ENCODE measurements at regions not wholly inside any gene's neighbourhood (a gene's known extent, or its start where the extent isn't known, plus 50 kb on each side); places are given as distances from the start of the nearest gene placed in this dataset.

- no peaks in the 10 kb centered on the region for H3K36me3 Mint-ChIP-seq (ENCODE audit: low read depth)
- H3K27ac Mint-ChIP-seq, result no peak overlapping the region
- no peaks in the 10 kb centered on the region for H3K27me3 Mint-ChIP-seq
- no peaks in the 10 kb centered on the region for H3K9me3 Mint-ChIP-seq
- H3K4me3 Mint-ChIP-seq, result no peak overlapping the region
- no peaks in the 10 kb centered on the region for H3K4me1 Mint-ChIP-seq (ENCODE audit: low read depth)
These were observed 615.0 kb upstream of the NECTIN3 start for GRCh38 chr3:110456438-110457138.

GRCh38 chr3:110457508-110457907 lies 614.1 kb upstream of the NECTIN3 start:
- no peak overlapping the region for H3K4me3 Mint-ChIP-seq

GRCh38 chr3:110459021-110459420 lies 612.6 kb upstream of the NECTIN3 start:
- Mint-ChIP-seq H3K4me1 (ENCODE audit: low read depth) (no peaks in the 10 kb centered on the region), H3K36me3 (ENCODE audit: low read depth) (no peaks in the 10 kb centered on the region), H3K27ac (no peak overlapping the region), H3K4me3 (no peak overlapping the region), H3K27me3 (no peaks in the 10 kb centered on the region), H3K9me3 (no peaks in the 10 kb centered on the region)

More at GRCh38 chr3:110457508-110457907, 614.1 kb upstream of the NECTIN3 start:
- Mint-ChIP-seq H3K36me3 (ENCODE audit: low read depth) (no peaks in the 10 kb centered on the region), H3K9me3 (no peaks in the 10 kb centered on the region), H3K27me3 (no peaks in the 10 kb centered on the region), H3K4me1 (ENCODE audit: low read depth) (no peaks in the 10 kb centered on the region), H3K27ac (no peak overlapping the region)

- peaks cover 14% of the 10 kb centered on the region for H3K27me3 Mint-ChIP-seq
- H3K9me3 Mint-ChIP-seq, result no peaks in the 10 kb centered on the region
- H3K27ac Mint-ChIP-seq, result no peak overlapping the region
- no peak overlapping the region for H3K4me3 Mint-ChIP-seq
- no peaks in the 10 kb centered on the region for H3K36me3 Mint-ChIP-seq (ENCODE audit: low read depth)
- no peaks in the 10 kb centered on the region for H3K4me1 Mint-ChIP-seq (ENCODE audit: low read depth)
These were observed 601.3 kb upstream of the NECTIN3 start for GRCh38 chr3:110470310-110470709.

GRCh38 chr3:110473405-110473804 lies 598.2 kb upstream of the NECTIN3 start:
- Mint-ChIP-seq H3K27ac (no peak overlapping the region), H3K4me1 (ENCODE audit: low read depth) (no peaks in the 10 kb centered on the region), H3K4me3 (no peak overlapping the region), H3K9me3 (no peaks in the 10 kb centered on the region), H3K27me3 (peaks cover 3% of the 10 kb centered on the region), H3K36me3 (ENCODE audit: low read depth) (no peaks in the 10 kb centered on the region)

- H3K27ac Mint-ChIP-seq, result no peak overlapping the region
- peaks cover 3% of the 10 kb centered on the region for H3K27me3 Mint-ChIP-seq
- H3K36me3 Mint-ChIP-seq (ENCODE audit: low read depth), result no peaks in the 10 kb centered on the region
- no peaks in the 10 kb centered on the region for H3K4me1 Mint-ChIP-seq (ENCODE audit: low read depth)
- no peak overlapping the region for H3K4me3 Mint-ChIP-seq
- H3K9me3 Mint-ChIP-seq, result no peaks in the 10 kb centered on the region
These were observed 597.2 kb upstream of the NECTIN3 start for GRCh38 chr3:110474397-110474796.

GRCh38 chr3:110478377-110479054 lies 593.1 kb upstream of the NECTIN3 start:
- no peaks in the 10 kb centered on the region for H3K36me3 Mint-ChIP-seq (ENCODE audit: low read depth)
- H3K4me3 Mint-ChIP-seq, result no peak overlapping the region
- H3K27ac Mint-ChIP-seq, result no peak overlapping the region
- peaks cover 5% of the 10 kb centered on the region for H3K9me3 Mint-ChIP-seq
- no peaks in the 10 kb centered on the region for H3K27me3 Mint-ChIP-seq
- no peaks in the 10 kb centered on the region for H3K4me1 Mint-ChIP-seq (ENCODE audit: low read depth)

- Mint-ChIP-seq H3K36me3 (ENCODE audit: low read depth) (no peaks in the 10 kb centered on the region), H3K4me3 (no peak overlapping the region), H3K4me1 (ENCODE audit: low read depth) (no peaks in the 10 kb centered on the region), H3K9me3 (peaks cover 5% of the 10 kb centered on the region), H3K27ac (no peak overlapping the region), H3K27me3 (no peaks in the 10 kb centered on the region)
These were observed 591.9 kb upstream of the NECTIN3 start for GRCh38 chr3:110479731-110480130.

GRCh38 chr3:110485389-110485788 lies 586.2 kb upstream of the NECTIN3 start:
- Mint-ChIP-seq H3K9me3 (peaks cover 28% of the 10 kb centered on the region), H3K27me3 (peaks cover 3% of the 10 kb centered on the region), H3K36me3 (ENCODE audit: low read depth) (no peaks in the 10 kb centered on the region), H3K27ac (no peak overlapping the region), H3K4me1 (ENCODE audit: low read depth) (no peaks in the 10 kb centered on the region), H3K4me3 (no peak overlapping the region)

- no peak overlapping the region for H3K4me3 Mint-ChIP-seq
- H3K27ac Mint-ChIP-seq, result no peak overlapping the region
- H3K27me3 Mint-ChIP-seq, result peaks cover 3% of the 10 kb centered on the region
- no peaks in the 10 kb centered on the region for H3K36me3 Mint-ChIP-seq (ENCODE audit: low read depth)
- H3K9me3 Mint-ChIP-seq, result peaks cover 23% of the 10 kb centered on the region
- no peaks in the 10 kb centered on the region for H3K4me1 Mint-ChIP-seq (ENCODE audit: low read depth)
These were observed 583.8 kb upstream of the NECTIN3 start for GRCh38 chr3:110487840-110488239.

- Mint-ChIP-seq H3K9me3 (peaks cover 14% of the 10 kb centered on the region), H3K36me3 (ENCODE audit: low read depth) (no peaks in the 10 kb centered on the region), H3K4me3 (no peak overlapping the region), H3K27ac (no peak overlapping the region), H3K27me3 (peaks cover 3% of the 10 kb centered on the region), H3K4me1 (ENCODE audit: low read depth) (no peaks in the 10 kb centered on the region)
These were observed 580.2 kb upstream of the NECTIN3 start for GRCh38 chr3:110491413-110491812.

GRCh38 chr3:110492876-110493275 lies 578.7 kb upstream of the NECTIN3 start:
- Mint-ChIP-seq H3K27ac (no peak overlapping the region), H3K4me1 (ENCODE audit: low read depth) (no peaks in the 10 kb centered on the region), H3K27me3 (peaks cover 3% of the 10 kb centered on the region), H3K36me3 (ENCODE audit: low read depth) (no peaks in the 10 kb centered on the region), H3K4me3 (no peak overlapping the region), H3K9me3 (peaks cover 9% of the 10 kb centered on the region)

- H3K4me1 Mint-ChIP-seq (ENCODE audit: low read depth), result no peaks in the 10 kb centered on the region
- H3K9me3 Mint-ChIP-seq, result peaks cover 7% of the 10 kb centered on the region
- H3K27ac Mint-ChIP-seq, result no peak overlapping the region
- H3K27me3 Mint-ChIP-seq, result peaks cover 3% of the 10 kb centered on the region
- no peak overlapping the region for H3K4me3 Mint-ChIP-seq
- no peaks in the 10 kb centered on the region for H3K36me3 Mint-ChIP-seq (ENCODE audit: low read depth)
These were observed 578.1 kb upstream of the NECTIN3 start for GRCh38 chr3:110493438-110494092.

- H3K27me3 Mint-ChIP-seq, result peaks cover 3% of the 10 kb centered on the region
- no peaks in the 10 kb centered on the region for H3K36me3 Mint-ChIP-seq (ENCODE audit: low read depth)
- no peak overlapping the region for H3K4me3 Mint-ChIP-seq
- no peak overlapping the region for H3K27ac Mint-ChIP-seq
- H3K4me1 Mint-ChIP-seq (ENCODE audit: low read depth), result no peaks in the 10 kb centered on the region
- peaks cover 3% of the 10 kb centered on the region for H3K9me3 Mint-ChIP-seq
These were observed 577.5 kb upstream of the NECTIN3 start for GRCh38 chr3:110494093-110494490.

- Mint-ChIP-seq H3K9me3 (no peaks in the 10 kb centered on the region), H3K27ac (no peak overlapping the region), H3K27me3 (peaks cover 3% of the 10 kb centered on the region), H3K4me3 (no peak overlapping the region), H3K36me3 (ENCODE audit: low read depth) (no peaks in the 10 kb centered on the region), H3K4me1 (ENCODE audit: low read depth) (no peaks in the 10 kb centered on the region)
These were observed 576.9 kb upstream of the NECTIN3 start for GRCh38 chr3:110494728-110495127.
